GM12874 (cell line): ENCODE measurements at regions not wholly inside any gene's neighbourhood (a gene's known extent, or its start where the extent isn't known, plus 50 kb on each side); places are given as distances from the start of the nearest gene placed in this dataset.
A peak's percentile ranks its signal among the peaks of the same experiment; 100 is the strongest.

ENCODE experiments used
- CTCF ChIP-seq: IDR thresholded peaks from 2 replicates; pipeline ENCODE4 v1.5.1; 2011; ENCODE audit warnings: low read depth, mild to moderate bottlenecking, control low read depth, low read length, moderate library complexity; ENCODE audit not compliant: insufficient read depth

GRCh38 chr9:100714372-100715099 lies 136.7 kb downstream of the CAVIN4 start:
- TF ChIP-seq CTCF, result peak; percentile 78

GRCh38 chr9:100715100-100715380 lies 137.2 kb downstream of the CAVIN4 start:
- no peak for TF ChIP-seq CTCF

- TF ChIP-seq CTCF, result no peak
Measured at GRCh38 chr9:100718717-100719116, 140.8 kb downstream of the CAVIN4 start.

- TF ChIP-seq CTCF, result no peak
Measured at GRCh38 chr9:100720922-100721321, 143.0 kb downstream of the CAVIN4 start.

- TF ChIP-seq CTCF, result no peak
Measured at GRCh38 chr9:100724886-100725285, 147.0 kb downstream of the CAVIN4 start.

- no peak for TF ChIP-seq CTCF
Measured at GRCh38 chr9:100725371-100725770, 147.5 kb downstream of the CAVIN4 start.

GRCh38 chr9:100729336-100729895 lies 151.5 kb downstream of the CAVIN4 start:
- TF ChIP-seq CTCF, result no peak
